Activated CD4-positive, alpha-beta T cell treated with anti-CD3 and anti-CD28 coated beads, Interleukin-2, amount 50 U/mL, for 48 hours (primary cell): ENCODE measurements at regions not wholly inside any gene's neighbourhood (a gene's known extent, or its start where the extent isn't known, plus 50 kb on each side); places are given as distances from the start of the nearest gene placed in this dataset.
"Not testable (repeated sequence)": the region's sequence is repeated elsewhere in the genome, so short reads cannot be mapped to it uniquely, and the experiment has no call there.

Experiments used
- DNase-seq, 2 experiments: peaks; one replicate each; pipeline ENCODE4 v3.0.0-alpha.2; 2020

- DNase-seq, result no peak
Measured at GRCh38 chrX:1906028-1906427, 291.2 kb downstream of the ASMT start.

- not testable (repeated sequence) for DNase-seq
Measured at GRCh38 chrX:1908996-1909395, 294.1 kb downstream of the ASMT start.

- DNase-seq, result no peak
Measured at GRCh38 chrX:1909419-1910206, 294.8 kb downstream of the ASMT start.

GRCh38 chrX:1910207-1910470, 295.3 kb downstream of the ASMT start:
- DNase-seq, result no peak

- no peak for DNase-seq
Measured at GRCh38 chrX:1911401-1912128, 296.7 kb downstream of the ASMT start.

GRCh38 chrX:1912193-1912592, 297.3 kb downstream of the ASMT start:
- DNase-seq, result no peak

GRCh38 chrX:1914606-1915365, 299.9 kb downstream of the ASMT start:
- DNase-seq, result no peak

GRCh38 chrX:1918780-1919179, 303.9 kb downstream of the ASMT start:
- DNase-seq, result no peak

GRCh38 chrX:1925053-1925481, 310.2 kb downstream of the ASMT start:
- no peak for DNase-seq

GRCh38 chrX:1928805-1929204, 313.9 kb downstream of the ASMT start:
- DNase-seq, result no peak

- DNase-seq, result no peak
Measured at GRCh38 chrX:1932231-1932630, 317.4 kb downstream of the ASMT start.

GRCh38 chrX:1933964-1934363, 319.1 kb downstream of the ASMT start:
- no peak for DNase-seq

GRCh38 chrX:1935805-1936204, 320.9 kb downstream of the ASMT start:
- DNase-seq, result no peak

- no peak for DNase-seq
Measured at GRCh38 chrX:1938190-1938589, 323.3 kb downstream of the ASMT start.

GRCh38 chrX:1941321-1941720, 326.5 kb downstream of the ASMT start:
- DNase-seq, result no peak

- no peak for DNase-seq
Measured at GRCh38 chrX:1945879-1946278, 331.0 kb downstream of the ASMT start.

- no peak for DNase-seq
Measured at GRCh38 chrX:1946974-1947373, 332.1 kb downstream of the ASMT start.
